ENCODE measurements at regions not wholly inside any gene's neighbourhood (a gene's known extent, or its start where the extent isn't known, plus 50 kb on each side); places are given as distances from the start of the nearest gene placed in this dataset.
A peak's percentile ranks its signal among the peaks of the same experiment; 100 is the strongest.
"Not testable (repeated sequence)": the region's sequence is repeated elsewhere in the genome, so short reads cannot be mapped to it uniquely, and the experiment has no call there.

DNA sequence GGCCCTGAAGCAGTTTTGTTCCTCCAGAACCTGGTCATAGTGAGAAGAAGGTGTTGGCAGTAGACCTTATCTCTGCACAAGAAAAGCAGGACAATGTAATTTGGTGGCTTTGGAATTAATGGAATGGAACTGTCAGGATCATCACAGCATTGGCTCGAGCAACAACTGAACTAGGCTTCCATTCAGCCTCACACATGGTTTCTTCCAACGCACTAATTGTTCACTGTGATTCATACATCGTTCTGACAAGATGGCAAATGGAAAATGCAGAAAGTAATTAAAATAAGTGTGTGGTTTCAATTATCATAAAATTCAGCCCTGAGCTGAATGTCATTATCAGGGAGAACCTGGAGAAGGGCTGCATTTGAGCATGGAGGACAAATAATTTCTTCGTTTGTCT lies 80.6 kb downstream of the MFSD1 start:
- no peak for DNase-seq (ENCODE audit: low spot score)

DNA sequence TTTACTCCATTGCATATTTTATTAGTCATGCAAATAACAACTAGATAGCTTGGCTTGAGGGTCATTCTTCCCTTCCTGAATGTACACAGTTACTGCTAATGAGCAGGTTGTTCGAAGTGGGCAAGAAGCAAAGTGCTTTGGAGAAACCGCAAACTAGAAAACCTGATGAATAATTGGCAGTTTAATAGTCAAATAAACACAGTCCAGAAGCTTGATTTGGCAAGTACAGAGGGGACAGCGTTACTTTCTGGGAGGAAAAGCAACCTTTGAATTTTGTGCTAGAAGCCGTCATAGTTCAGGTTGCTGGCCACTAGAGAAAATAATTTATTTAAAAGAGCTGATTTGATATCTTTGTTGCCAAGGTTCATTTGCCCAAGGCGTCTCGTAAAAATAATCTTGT lies 94.9 kb downstream of the MFSD1 start:
- no peak for DNase-seq (ENCODE audit: low spot score)

DNA sequence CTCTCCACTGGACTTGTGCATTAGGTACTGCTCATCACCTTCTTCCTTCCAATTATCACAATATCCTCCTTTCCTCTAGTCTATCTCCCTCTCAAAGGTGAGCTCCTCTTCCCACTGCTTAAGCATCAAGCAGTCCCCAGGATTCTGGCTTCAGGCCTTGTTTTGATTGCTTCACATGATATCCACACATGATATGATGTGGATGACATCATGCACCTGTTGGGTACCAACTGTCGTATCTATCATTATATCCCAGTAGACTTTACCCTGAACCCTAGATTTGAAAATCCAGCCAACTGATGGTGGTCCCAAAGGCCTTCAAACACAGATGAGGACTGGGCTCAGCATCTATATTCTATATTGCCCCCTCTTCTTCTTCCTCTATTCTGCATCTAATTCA lies 104.9 kb downstream of the MFSD1 start:
- DNase-seq (ENCODE audit: low spot score): no peak

DNA sequence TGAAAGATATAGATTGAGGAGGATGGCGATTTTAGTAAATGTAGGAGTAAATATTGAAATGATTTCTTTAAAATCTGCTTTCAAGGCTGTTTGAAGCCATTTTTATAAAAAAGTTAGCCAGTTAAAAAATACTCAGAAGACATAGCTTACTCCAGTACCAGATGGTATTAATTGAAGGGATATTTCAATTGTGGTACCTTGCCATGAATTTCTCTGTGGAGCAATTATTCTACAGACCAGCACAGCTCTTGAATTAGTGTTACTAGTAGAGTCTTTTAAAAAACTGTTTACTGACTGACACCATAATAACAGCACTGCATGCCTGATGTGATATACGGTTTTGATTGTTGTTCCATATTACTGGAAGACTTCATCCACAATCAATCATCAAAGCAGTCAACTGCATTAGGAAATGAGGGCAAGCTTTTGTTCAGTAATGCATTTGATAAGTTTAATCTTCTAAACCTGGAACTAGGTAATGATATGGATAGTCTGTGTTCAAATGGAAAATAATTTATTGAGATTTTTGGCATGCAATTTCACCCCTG lies 106.4 kb downstream of the MFSD1 start:
- no peak for DNase-seq (ENCODE audit: low spot score)

DNA sequence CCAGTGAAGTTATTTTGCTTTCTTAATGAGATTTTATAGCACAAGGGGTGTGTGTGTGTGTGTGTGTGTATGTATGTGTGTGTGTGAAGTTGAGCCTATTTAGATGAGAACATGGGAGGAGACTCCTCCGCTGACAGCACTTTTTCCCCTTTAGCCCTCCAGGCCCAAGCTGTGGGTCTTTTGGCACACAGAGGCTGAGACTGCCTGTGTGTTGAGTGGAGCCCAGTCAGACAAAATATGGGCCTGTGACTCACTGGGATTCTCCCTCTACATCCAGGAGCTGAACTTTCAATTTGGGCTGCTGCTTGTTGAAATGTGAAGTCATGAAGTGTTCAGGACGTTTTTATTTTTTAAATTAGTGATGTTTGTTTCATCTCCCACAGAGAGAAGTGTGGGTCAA lies 108.0 kb downstream of the MFSD1 start:
- no peak for DNase-seq (ENCODE audit: low spot score)

DNA sequence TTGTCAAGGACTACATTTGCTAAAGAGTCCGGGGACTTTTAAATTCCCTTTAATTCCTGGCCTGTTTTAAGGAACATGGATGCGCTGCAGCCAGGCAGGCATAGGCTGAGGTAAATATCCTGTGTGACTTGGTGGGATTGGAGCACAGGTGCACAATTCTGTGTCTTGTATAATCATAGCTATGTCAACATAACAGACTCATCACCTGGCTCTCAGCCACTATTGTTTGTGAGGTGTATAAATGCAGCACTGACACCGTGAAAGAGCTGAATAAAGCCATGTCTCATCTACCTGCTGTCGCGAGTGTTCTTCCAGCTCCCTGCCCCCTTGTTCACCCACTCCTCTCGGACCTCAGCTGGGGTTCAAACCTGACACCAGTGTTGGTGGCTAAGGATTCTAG lies 109.7 kb downstream of the MFSD1 start:
- no peak for DNase-seq (ENCODE audit: low spot score)

DNA sequence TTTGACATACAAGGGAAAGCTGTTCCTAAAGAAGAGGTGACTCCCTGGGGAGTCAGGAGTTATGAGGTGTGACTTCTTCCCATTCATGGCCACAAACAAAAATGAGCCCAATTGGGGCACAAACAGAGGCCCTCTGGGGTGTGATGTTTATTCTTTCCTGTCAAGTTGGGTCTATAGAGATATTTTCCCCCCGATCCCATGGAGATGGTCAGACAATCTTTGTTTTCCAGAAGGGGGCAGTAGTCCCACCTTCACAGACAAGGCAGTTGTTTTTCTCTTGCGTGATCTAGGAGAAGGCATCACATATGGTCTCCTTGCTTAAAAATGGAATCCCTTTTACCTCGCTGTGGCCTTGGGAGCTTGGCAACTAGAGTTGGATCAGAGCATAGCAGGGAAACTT lies 110.3 kb downstream of the MFSD1 start:
- no peak for DNase-seq (ENCODE audit: low spot score)

DNA sequence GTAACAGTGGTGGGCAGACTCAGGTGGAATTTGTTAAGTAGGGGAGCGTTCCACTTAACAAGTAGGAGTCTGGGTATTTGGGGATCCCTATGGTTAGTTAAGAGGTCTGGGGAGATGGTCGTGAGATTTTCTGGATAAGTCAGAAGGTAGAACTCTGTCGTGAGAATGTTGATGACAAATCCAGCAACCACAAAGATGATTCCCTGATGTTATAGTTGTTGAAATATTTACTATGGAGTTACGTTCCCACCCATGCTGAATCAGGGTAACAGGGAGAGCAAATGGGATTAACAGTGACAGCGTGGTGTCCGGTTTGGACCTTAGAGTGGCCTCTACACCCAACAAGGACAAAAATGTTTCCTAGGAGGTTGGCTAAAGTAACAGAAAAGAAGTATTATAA lies 110.8 kb downstream of the MFSD1 start:
- DNase-seq (ENCODE audit: low spot score): no peak

DNA sequence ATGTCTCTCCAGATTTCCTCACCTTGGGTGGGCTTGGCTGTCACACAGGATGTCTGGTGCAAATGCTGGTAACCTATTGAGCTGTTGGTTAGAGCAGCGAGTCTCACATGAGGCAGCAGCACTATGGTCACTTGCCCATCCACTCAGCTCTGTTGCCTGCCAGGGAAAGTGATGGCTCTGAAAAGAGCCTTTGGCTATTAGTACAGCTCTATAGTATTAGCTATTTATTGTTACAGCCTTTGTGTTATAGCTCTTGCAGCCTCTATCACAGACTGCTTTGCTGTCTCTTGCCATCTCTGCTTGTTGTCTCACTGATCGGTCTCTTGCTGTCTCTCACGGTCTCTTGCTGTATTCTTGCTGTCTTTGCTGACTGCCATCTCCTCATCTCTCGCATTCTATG lies 114.3 kb downstream of the MFSD1 start:
- no peak for DNase-seq (ENCODE audit: low spot score)

DNA sequence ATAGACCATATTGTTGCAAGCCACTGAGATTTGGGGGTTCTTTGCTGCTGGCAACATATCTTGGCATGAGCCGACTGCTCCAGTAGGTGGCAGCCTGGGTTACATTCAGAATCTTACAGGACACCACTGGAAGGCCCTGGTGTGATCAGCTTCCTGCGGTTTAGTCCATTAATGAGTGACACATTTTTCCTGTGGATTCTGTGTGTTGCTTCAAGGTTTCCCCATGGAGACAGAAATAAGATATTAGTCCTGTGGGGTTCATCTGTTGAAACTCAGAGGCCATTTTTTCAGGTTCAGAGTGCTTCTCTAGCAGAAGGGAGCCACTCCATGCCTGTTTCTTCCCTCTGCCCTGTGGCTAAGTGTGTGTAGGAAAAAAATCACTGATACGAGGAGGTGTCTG lies 116.2 kb downstream of the MFSD1 start:
- peak; percentile 64 for DNase-seq (ENCODE audit: low spot score)

DNA sequence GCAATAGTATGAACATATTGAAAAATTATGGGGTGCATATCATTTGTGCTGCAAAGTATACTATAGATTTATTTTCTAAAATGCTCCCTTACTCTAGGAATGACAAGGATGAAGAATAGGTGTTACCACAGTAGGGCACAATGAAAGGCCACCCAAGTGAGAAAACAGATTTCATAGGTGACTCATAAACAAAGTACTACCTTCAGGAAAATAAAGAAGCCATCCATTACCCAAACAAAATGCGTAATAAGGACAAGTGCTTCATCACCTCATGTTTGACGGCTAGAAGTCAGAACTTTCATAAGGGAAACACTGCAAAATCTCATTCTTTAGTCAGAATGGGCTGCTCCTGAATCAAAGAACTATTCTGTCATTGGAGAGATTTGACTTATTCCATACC lies 116.6 kb downstream of the MFSD1 start:
- no peak for DNase-seq (ENCODE audit: low spot score)

DNA sequence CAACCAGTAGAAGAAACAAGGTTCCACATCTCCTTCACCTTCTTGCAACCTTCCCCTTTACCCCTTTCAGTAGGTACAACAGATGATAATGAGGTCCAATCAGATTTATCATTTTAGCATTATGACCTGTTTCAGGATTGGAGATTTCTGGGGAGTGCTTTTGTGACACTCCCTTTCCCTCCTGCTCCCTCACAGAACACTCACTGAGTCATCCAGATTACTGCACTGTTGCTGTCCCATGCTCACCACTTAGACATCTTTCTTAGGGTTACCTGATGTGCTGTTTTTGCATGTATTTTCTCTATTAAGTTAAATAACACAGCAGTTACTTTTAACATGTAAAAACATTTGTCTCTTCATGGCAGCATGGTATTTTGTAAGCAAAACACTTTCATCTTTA lies 118.5 kb downstream of the MFSD1 start:
- no peak for DNase-seq (ENCODE audit: low spot score)

DNA sequence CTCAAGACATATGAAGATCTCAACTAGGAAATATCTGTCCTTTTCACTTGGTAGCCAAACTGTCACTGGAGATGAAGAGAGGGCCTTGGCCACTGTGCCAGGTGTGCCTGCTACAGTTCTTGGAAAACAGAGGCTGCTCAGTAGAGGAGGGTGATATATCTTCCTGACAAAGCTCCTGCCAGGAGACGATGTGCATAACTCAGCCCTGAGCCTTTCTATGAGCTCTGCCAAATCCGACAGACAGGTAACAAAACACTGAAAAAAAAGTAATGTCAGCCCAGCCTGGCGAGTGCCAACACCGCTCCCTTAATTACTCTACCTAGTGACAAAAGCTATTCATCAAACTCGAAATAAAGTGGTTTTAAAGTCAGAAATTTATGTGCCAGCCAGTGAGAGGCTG lies 123.2 kb downstream of the MFSD1 start:
- no peak for DNase-seq (ENCODE audit: low spot score)

DNA sequence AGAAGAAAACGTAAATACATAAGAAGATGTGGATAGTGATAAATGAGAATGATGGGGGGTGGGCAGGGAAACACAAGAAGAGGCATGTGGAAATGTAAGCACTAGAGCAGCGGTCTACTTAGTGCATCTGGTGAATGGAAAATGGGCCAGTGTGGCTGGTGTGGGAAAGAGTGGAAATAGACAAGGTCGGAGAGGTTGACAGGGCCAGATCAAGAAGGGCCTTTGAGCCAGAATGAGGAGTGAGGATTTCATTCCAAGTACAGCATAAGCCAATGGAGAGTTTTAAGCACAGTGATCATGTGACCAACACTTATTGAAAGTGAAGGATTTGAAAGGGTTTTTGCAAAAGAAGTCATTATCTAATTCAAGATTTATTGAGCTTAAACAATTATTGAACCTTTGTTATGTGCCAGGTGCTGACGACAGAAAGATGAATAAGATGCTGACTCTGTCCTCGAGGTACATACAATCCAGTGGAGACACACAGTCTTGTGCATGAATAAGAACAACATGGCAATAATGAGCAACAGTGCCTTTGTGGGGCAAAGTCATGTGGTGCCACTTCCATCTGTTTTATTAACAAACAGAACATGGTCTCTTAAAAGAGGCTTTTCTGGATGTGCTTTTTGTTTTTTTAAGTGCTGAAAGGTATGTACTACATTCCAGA lies 124.1 kb downstream of the MFSD1 start:
- no peak for DNase-seq (ENCODE audit: low spot score)

DNA sequence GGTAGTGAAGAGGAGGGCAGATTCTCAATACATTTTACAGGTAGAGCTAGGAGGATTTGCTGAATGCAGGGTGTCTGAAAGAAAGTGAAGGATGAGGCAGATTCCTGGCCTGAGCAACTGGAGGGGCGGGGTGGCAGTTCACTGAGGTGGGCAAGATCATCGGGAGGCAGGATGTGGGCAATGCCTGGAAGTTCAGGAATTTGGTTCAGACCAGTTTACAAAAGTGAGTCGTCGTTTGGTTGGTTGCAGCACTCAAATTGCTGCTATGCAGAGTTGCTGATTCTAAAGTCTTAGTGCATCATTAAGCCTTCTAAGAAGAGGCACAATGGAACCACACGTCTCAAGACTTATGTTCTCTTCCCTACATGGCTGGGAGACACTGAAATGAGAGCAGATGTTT lies 134.0 kb downstream of the MFSD1 start:
- no peak for DNase-seq (ENCODE audit: low spot score)

DNA sequence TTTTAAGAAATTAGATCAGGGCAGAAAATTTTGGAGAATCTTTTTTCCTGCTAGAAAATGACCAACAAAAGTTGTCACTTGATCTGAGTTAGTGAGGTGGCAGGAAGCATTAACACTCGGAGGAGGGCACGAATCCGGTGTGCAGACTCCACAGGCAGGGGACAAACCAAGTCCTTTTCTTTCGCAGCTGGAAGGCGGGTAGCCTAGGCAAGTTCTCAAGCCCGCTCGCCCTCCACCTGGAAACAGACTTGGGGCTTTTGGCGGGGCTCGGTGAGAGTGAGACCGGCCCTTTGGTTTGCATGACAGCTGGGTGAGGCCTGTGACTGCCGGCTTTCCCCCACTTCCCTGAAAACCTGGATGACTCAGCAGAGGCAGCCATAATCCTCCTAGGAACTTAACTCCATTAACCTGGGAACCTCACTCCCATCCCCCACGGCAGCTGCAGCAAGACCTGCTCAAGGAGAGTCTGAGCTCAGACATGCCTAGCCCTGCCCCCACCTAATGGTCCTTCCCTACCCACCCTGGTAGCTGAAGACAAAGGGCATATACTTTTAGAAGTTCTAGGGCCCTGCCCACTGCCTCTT lies 134.8 kb downstream of the MFSD1 start:
- DNase-seq (ENCODE audit: low spot score): peak; percentile 50

DNA sequence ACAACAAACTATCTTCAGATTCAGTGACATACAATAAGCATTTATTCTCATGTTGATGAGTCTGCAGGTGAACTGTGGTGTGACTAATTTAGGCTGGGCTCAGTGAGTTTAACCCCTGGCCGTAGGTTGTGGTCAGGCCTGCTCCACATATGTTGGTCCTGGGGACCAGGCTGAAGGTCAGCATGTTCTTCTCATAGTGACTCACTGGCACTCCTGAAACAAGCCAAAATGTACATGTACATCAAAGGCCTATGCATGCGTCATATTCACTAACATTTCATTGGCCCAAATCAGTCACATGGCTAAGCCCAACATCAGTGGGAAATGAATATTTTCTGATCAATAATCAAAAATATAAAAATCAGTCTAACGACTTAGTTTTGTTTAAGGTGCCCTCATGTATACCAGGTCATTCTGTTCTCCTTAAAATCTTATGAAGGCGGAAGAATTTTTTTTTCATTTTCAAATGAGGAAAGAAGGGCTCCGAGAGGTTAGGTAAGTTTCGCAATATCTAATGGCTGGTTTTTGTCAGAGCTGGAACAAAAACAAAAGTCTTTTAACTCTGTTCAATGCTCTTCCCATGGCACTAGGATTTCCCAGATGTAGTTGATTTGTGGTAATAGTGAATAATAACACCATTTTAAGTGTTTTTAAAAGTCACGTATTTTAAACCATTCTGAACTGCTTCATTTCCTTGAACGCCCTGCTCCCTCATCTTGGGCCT lies 148.5 kb downstream of the MFSD1 start:
- no peak for DNase-seq (ENCODE audit: low spot score)

DNA sequence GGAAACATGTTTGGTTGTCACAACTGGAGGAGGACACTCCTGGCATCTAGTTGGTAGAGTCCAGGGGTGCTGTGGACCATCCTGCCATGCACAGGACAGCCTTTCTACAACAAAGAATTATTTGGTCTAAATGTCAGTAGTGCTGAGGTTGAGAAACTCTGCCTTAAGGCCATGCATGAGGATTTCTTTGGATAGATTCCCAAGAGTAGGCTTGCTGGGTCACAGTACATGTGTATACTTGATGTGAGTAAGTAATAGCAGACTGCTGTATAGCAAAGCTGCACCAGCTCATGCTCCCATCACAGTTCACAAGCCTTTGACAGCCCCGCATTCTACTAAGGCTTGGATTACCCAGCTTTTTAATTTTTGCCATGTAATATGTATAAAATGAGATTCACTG lies 151.3 kb downstream of the MFSD1 start:
- no peak for DNase-seq (ENCODE audit: low spot score)

DNA sequence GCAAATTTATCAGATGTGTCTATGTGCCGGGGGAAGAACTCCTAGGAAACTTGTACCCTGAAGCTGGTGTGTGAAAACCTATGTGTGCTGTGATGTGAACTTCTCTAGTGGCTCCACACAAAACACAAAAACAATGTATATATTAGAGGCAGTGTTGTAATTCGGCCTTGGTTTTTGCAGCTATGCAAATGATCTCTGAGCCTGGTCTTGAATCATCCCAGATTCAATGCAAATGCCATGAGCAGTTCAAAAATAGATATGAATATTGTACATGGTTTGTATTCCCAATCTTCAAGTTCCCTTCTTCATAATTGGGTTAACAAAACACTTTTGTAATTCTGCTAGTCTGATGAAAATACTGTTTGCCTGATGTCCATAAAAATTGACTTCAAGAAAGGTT lies 152.6 kb downstream of the MFSD1 start:
- DNase-seq (ENCODE audit: low spot score): no peak

DNA sequence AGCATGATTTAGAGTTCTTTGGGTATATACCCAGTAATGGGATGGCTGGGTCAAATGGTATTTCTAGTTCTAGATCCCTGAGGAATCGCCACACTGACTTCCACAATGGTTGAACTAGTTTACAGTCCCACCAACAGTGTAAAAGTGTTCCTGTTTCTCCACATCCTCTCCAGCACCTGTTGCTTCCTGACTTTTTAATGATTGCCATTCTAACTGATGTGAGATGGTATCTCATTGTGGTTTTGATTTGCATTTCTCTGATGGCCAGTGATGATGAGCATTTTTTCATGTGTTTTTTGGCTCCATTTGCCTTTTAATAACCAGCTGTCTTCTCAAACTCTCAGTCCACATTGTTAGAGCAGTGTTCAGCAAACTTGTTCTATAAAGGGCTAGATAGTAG lies 155.9 kb downstream of the MFSD1 start:
- DNase-seq (ENCODE audit: low spot score): not testable (repeated sequence)

DNA sequence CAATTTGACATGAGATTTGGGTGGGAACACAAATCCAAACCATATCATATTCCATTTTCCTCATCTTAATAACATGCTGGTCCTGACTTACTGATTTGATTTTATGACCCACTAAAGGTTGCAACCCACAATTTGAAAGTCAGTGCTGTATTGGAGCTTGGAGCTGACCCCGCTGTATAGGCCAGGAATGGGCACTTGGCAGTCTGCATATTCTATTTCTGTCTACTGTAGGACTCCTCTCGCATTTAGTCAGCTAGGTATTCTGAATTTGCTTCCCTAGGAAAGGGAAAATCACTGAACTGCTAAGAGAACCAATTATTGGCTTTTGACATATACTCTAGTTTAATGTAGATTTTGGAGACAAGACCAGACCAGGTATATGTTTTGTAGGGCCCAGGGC lies 157.0 kb downstream of the MFSD1 start:
- no peak for DNase-seq (ENCODE audit: low spot score)

DNA sequence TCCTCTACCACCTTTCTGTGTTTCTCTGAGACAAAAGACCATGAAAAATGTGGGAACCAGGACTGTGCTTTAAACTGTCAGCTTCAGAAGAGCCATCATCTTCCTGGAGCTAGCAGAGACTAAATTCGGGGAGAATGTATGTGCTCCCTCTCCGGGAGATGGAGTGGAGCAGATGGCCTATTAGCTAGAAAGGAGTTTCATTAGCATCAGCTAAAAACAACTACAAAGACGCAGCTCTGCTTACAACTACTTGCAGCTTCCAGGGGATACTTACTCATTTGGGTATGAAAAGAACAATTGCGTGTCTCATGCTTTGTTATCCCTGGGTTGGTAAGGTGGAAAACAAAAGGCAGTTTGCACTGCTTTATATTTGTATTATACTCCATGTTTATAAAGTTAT lies 159.6 kb downstream of the MFSD1 start:
- no peak for DNase-seq (ENCODE audit: low spot score)

DNA sequence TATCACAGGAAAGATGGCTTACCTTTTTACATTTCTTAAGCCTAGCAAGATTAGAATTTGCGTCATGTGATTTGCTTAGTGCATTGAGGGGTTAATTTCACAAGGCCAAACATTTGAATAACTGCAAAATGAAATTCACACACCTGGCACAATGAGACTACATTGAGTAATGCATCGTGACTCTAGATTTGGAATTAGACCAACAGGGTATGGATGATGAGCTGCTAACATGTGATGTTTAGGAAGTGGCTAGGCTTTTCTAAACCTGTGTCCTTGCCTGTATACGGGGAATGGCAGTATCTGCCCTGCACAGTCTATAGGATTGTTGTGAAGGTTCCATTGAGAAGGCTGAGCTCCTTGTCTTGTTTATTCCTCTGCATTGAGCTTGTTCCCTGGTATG lies 160.1 kb downstream of the MFSD1 start:
- DNase-seq (ENCODE audit: low spot score): no peak

DNA sequence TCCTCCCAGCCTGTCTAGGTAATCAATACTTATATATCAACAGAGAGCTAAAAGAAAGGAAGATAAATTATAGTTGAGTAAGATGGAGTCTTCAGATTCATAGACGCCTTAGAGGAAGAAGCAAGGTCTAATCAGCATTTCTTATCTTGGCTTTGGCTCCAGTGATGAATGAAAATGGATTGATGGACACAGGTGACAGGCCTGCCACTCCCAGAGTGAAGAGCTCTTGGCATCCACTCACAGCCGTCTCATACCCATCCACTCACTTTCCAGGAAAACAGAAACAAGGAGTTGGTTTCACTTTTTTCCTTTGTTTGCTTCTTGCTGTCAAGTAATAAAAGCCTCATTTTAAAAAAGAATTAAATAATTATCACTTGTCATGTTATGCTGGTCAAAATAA lies 168.2 kb downstream of the MFSD1 start:
- DNase-seq (ENCODE audit: low spot score): no peak

Data from ecto neural progenitor cell (in vitro differentiated cells).